ENCODE measurements at regions not wholly inside any gene's neighbourhood (a gene's known extent, or its start where the extent isn't known, plus 50 kb on each side); places are given as distances from the start of the nearest gene placed in this dataset.

DNA sequence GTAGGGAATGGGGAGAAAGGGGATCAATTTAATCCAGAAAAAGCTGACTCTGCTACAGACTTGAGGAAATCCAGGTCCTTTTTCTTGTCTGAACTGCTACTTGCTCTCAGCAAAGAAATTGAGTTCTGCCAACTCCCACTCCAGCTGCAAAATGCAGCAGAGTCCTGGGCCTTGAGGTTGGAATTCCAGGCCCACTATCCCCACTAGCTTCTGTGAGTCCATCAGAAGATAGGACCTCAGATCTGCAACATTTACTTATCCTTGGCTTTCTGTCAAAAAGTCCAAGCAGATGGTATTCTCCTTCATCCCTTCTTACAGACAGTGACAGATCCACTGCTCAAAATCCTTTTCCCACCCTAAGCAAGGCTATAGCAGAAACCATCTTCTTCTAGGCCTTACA, 219.2 kb downstream of the ARHGAP12 start:
- DNase-seq (ENCODE audit: low read depth), result no peak

DNA sequence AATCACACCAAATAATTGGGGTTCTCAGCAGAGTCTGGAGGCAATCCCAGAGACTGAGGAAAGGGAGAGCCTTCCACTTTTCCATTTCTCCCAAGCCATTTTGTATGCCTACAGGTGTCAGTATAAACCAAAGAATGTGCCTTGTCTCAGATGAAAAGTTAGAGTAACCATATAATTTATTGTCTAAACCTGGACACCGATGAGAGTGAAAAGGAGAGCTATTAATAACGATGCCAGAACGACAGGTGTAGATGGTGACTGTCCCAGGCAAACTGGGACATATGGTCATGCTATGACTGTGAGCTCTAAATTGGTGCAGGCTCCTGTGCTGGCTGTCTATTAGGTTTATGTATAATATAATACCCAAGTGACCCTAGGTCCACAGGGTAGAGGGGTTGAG, 219.6 kb downstream of the ARHGAP12 start:
- DNase-seq (ENCODE audit: low read depth), result no peak

GRCh38 chr10:31708474-31708873, 220.2 kb downstream of the ARHGAP12 start:
- DNase-seq (ENCODE audit: low read depth), result no peak

DNA sequence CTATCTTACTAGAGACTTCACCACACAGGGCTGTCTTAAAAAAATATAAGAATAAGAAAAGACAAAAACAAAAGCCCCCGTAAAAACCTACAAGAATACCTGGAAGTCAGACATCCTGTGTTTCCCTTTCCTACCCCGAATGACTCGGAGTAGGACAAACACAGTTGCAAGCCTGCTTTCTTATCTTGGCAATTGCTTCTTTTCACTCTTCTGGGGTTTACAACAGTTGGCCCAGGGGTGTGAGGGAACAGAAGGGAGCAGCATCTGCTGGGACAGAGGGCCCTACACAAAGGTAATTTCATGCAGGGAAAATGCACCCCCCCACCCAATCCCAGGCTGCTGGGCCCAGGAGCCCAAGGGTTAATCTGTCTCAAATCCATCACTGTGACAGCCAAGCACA, 220.6 kb downstream of the ARHGAP12 start:
- DNase-seq (ENCODE audit: low read depth), result no peak

GRCh38 chr10:31707093-31708039, 221.3 kb downstream of the ARHGAP12 start:
- DNase-seq (ENCODE audit: low read depth), result no peak

DNA sequence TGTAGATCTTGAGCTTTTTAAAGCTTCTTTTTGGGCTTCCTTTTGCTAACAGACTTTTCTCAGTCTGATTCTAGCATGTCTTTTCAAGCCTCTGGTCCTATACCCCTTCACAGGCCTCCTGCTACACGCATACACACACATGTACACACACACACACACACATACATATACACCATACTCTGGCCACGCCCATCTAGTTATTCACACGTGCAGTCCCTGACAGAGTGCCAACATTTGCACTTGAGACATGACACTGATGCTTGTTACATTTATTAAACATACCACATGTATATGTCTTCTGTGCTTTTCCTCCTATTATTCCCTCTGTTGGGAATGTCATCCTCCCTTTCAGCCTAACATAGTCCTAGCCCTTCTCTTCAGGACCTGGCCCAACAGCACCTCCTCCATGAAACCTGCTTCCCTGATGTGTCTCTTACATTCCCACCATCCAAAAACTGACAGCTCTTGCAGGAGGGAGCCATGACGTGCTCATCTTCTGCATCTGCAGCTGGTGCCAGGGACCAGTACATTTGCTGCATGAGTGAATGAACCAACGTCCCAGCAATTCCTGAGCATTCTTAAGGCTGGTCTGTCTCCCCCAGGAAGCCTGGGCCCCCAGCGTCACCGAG, 222.1 kb downstream of the ARHGAP12 start:
- no peak for DNase-seq (ENCODE audit: low read depth)

- DNase-seq (ENCODE audit: low read depth), result no peak
Measured at GRCh38 chr10:31705136-31705535, 223.5 kb downstream of the ARHGAP12 start.

GRCh38 chr10:31704195-31704594, 224.4 kb downstream of the ARHGAP12 start:
- no peak for DNase-seq (ENCODE audit: low read depth)

- DNase-seq (ENCODE audit: low read depth), result no peak
Measured at GRCh38 chr10:31702954-31703353, 225.7 kb downstream of the ARHGAP12 start.

DNA sequence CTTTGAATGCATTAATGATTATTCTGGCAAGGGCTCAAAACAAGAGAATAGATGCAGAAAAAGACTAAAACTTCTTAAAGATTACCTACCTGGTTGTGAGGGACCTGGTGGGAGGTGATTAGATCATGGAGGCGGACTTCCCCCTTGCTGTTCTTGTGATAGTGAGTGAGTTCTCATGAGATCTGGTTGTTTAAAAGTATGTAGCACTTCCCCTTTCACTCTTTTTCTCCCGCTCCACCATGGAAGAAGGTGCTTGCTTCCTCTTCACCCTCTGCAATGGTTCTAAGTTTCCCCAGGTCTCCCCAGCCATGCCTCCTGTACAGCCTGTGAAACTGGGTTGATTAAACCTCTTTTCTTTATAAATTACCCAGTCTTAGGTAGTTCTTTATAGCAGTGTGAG, 226.6 kb downstream of the ARHGAP12 start:
- DNase-seq (ENCODE audit: low read depth), result no peak

DNA sequence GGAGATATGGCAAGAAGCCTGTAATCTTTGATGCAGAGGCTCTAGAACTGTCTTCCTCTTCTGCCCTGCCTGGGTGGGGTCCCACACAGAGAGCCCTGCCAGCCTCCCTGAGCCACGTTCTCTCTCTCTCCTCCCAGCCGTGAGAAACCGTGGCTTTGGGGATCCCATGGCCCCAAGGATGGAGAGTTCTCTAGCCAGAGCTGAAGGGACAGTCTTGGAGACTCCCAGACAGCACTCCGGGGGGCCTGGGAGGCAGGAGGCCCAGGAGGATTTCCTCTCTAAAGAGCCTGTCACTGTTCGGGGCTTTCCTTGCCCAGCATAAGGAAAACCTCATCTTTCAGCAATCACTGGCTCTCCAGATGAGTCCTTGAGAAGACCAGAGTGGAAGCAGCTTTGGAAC, 227.1 kb downstream of the ARHGAP12 start:
- DNase-seq (ENCODE audit: low read depth), result no peak

DNA sequence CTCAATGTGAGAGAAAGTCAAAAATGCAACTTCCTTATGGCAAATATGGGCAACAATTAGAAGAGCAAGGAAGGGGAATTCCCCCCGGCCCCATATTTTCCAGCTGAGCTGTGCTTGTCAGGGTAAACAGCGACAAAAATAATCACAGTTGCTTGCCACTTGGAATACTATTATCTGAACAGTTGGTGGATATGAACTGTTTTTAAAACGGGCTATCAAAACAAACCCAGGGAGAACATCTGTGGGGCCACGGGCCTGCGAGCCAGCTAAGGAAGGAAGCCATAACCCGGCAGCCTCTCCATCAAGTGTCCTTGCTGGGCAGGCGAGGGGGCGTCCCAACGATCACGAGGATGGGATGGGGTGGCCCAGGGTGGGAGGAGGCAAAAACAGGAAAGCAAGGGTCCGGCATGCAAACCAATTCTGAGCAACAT, 228.4 kb downstream of the ARHGAP12 start:
- no peak for DNase-seq (ENCODE audit: low read depth)

- DNase-seq (ENCODE audit: low read depth), result no peak
Measured at GRCh38 chr10:31698181-31698830, 230.3 kb downstream of the ARHGAP12 start.

- DNase-seq (ENCODE audit: low read depth), result no peak
Measured at GRCh38 chr10:31697271-31698180, 231.1 kb downstream of the ARHGAP12 start.

DNA sequence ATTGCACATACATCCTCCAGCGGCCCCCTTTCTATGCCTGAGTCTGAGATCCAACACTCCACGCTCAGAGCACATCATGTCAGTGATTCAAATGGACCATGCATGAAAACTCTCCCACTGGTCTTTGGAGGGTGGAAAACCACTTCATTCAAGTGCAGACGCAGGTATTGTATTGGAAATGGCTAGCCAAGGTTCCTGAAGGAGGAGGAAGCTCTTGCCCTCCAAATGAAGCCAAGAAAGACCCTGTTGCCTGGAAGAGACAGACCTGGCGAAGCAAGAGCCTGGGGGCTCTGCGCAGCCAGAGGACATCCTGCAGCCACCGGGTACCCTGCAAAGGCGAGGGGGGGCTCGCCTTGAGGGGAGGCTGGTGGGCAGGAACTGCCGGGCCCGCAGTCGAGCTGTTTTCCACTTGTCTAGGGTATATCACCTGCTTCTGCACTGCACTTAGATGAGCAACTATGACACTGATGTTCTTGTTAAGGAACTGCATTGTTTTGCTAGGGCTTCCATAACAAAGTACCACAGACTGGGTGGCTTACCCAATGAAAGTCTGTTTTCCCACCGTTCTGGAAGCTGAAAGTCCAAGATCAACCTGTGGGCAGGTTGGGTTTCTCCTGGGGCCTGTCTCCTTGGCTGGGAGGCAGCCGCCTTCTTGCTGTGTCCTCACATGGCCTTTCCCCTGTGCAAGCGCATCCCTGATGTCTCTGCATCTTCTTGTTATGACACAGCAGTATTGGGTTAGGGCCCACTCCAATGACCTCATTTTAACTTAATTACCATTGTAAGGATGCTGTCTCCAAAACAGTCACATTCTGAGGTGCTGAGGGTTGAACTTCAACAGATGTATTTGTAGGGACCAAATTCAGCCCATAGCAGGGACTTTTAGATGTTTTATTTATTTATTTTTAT, 233.4 kb downstream of the ARHGAP12 start:
- no peak for DNase-seq (ENCODE audit: low read depth)

DNA sequence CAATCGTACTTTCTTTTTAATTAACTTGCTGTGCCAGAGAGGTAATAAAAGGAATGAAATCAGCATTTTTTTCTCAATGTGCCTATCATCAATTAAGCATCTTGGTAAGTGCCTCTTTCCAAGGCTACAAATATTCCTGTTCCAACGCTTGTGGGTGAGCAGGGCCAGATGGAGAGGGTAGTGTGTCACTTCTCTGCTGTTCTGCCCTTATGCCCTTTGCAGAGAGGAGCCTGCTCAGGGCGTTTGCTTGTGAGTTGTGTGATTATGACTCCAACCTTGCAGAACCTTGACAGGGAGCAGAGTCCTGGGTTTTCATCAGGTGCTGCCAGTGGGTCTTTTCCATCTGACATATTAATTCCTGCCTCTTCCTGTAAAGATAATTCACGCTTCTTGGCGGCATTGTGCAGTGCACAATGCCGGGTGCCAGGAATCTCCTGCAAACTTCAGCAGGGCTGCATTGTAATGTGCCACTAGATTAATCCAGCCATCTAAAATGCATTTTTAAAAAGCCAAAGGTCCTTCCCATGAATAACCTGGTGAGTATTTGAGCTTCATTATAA, 234.4 kb downstream of the ARHGAP12 start:
- no peak for DNase-seq (ENCODE audit: low read depth)

DNA sequence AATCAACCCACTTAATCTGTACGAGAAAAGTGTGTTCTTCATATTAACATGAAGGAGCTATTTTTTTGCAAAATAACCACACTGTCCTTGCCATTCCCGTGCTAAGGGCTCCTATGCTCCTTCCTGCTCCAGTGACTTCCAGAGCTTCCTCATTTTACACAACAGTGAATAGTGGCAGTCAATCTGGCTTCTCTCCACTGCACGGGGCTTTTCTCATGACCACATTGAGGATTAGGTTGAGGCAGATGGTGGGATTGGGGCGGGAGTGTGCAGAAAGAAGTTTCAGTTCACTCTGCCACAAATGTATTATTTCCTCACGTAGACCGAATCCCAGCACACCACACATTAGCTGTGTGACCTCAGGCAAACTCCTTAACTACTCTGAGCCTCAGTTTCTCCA, 235.1 kb downstream of the ARHGAP12 start:
- no peak for DNase-seq (ENCODE audit: low read depth)

- DNase-seq (ENCODE audit: low read depth), result no peak
Measured at GRCh38 chr10:31689233-31689632, 239.4 kb downstream of the ARHGAP12 start.

- DNase-seq (ENCODE audit: low read depth), result no peak
Measured at GRCh38 chr10:31687663-31688482, 240.8 kb downstream of the ARHGAP12 start.

- DNase-seq (ENCODE audit: low read depth), result no peak
Measured at GRCh38 chr10:31686599-31686998, 242.0 kb downstream of the ARHGAP12 start.

Measured in stimulated activated CD8-positive, alpha-beta memory T cell treated with anti-CD3 and anti-CD28 coated beads, Interleukin-15, amount 100 ng/mL, for 1 hour (primary cell).